B cell (primary cell): ENCODE measurements at regions not wholly inside any gene's neighbourhood (a gene's known extent, or its start where the extent isn't known, plus 50 kb on each side); places are given as distances from the start of the nearest gene placed in this dataset.

ENCODE experiments used
- ATAC-seq: fragments of 200-7000 bp; cut with Tn5 transposase; one replicate; pipeline ENCODE4 v1.10.0; 2021; ENCODE audit warnings: low read depth, mild to moderate bottlenecking, moderate number of reproducible peaks, moderate library complexity
- CTCF ChIA-PET: fragments of 350-600 bp; sonication (Branson Sonifier 250); formaldehyde crosslinking; loops from one replicate; lab custom pipeline; 2021; ENCODE audit warnings: antibody characterized with exemption, inconsistent platforms; lab: Charles Lee
- POLR2A ChIA-PET: fragments of 350-600 bp; sonication (Branson Sonifier 250); formaldehyde crosslinking; loops from one replicate; lab custom pipeline; 2021; ENCODE audit warnings: antibody characterized with exemption; lab: Charles Lee
- DNase-seq: peaks from one replicate; pipeline ENCODE4 v3.0.0; 2013
- H2AFZ ChIP-seq: 2 replicates; pipeline ENCODE4 v1.6.1; 2012; ENCODE audit warnings: mild to moderate bottlenecking, low read depth, low read length; ENCODE audit not compliant: insufficient read depth, poor library complexity, severe bottlenecking
- H3K27ac ChIP-seq, 2 donors: 1 replicate in 1 of 2; 2 replicates in 1 of 2; pipeline ENCODE4 v1.5.1; 2012 to 2013; ENCODE audit warnings: low read length in 2 of 2, mild to moderate bottlenecking in 2 of 2, moderate library complexity in 1 of 2
- H3K27me3 ChIP-seq, 4 experiments: fragments of 200-600 bp in 1 of 4; sonication (generic) in 1 of 4; replicated peaks in 1 of 4; 1 replicate in 2 of 4; 2 replicates in 2 of 4; pipeline versions ENCODE4 v1.6.1 to v1.7.0; 2013 to 2016; ENCODE audit warnings: low read length in 3 of 4, mild to moderate bottlenecking in 2 of 4, mixed read lengths in 1 of 4, moderate library complexity in 1 of 4; ENCODE audit not compliant: insufficient read depth in 4 of 4, control insufficient read depth in 3 of 4; ENCODE audit errors: control extremely low read depth in 1 of 4
- H3K36me3 ChIP-seq, 2 experiments: replicated peaks in 1 of 2; 1 replicate in 1 of 2; 2 replicates in 1 of 2; pipeline versions ENCODE4 v1.6.1 to v1.7.1; 2013; ENCODE audit warnings: low read length in 1 of 2; ENCODE audit not compliant: insufficient read depth in 2 of 2, control insufficient read depth in 1 of 2; ENCODE audit errors: control extremely low read depth in 1 of 2, extremely low read depth in 1 of 2
- H3K4me1 ChIP-seq, 2 donors: fragments of 200-600 bp in 1 of 2; sonication (generic) in 1 of 2; 1 replicate in 1 of 2; 2 replicates in 1 of 2; pipeline versions ENCODE4 v1.5.1 to v1.6.1; 2013 to 2017; ENCODE audit warnings: low read length in 2 of 2; ENCODE audit not compliant: control insufficient read depth in 2 of 2, insufficient read depth in 2 of 2
- H3K4me2 ChIP-seq: replicated peaks from 2 replicates; pipeline ENCODE3; 2012; ENCODE audit warnings: mild to moderate bottlenecking, low read depth, low read length; ENCODE audit not compliant: poor library complexity, severe bottlenecking
- H3K4me3 ChIP-seq, 5 experiments: fragments of 200-600 bp in 1 of 5; sonication (generic) in 1 of 5; 1 replicate in 3 of 5; 2 replicates in 2 of 5; pipeline versions ENCODE4 v1.5.1 to v1.7.0; 2011 to 2016; ENCODE audit warnings: low read length in 4 of 5, mild to moderate bottlenecking in 4 of 5, low read depth in 2 of 5, control low read depth in 1 of 5, moderate library complexity in 1 of 5; ENCODE audit not compliant: insufficient read depth in 1 of 5; ENCODE audit errors: control extremely low read depth in 1 of 5, extremely low read depth in 1 of 5
- H3K79me2 ChIP-seq: fragments of 200-600 bp; sonication (generic); one replicate; pipeline ENCODE4 v1.6.0; 2016; ENCODE audit warnings: low read length; ENCODE audit not compliant: control insufficient read depth, insufficient read depth
- H3K9ac ChIP-seq: fragments of 200-600 bp; sonication (generic); 2 replicates; pipeline ENCODE4 v1.6.1; 2017; ENCODE audit warnings: mild to moderate bottlenecking, low read length, moderate library complexity
- H3K9me3 ChIP-seq, 3 donors: one replicate each; pipeline versions ENCODE4 v1.6.1 to v1.7.1; 2013; ENCODE audit warnings: low read length in 2 of 3; ENCODE audit not compliant: control insufficient read depth in 2 of 3, insufficient read depth in 1 of 3; ENCODE audit errors: control extremely low read depth in 1 of 3
- H4K20me1 ChIP-seq: 2 replicates; pipeline ENCODE4 v1.6.0; 2012; ENCODE audit warnings: mild to moderate bottlenecking, low read length; ENCODE audit not compliant: insufficient read depth, control insufficient read depth, poor library complexity, severe bottlenecking
- H3K27ac Mint-ChIP-seq: one replicate; pipeline ENCODE4 v1.8.0; 2021; ENCODE audit warnings: mixed read lengths
- H3K27me3 Mint-ChIP-seq: one replicate; pipeline ENCODE4 v1.8.0; 2021; ENCODE audit warnings: mixed read lengths
- H3K4me1 Mint-ChIP-seq: one replicate; pipeline ENCODE4 v1.8.0; 2021; ENCODE audit warnings: mixed read lengths
- H3K4me3 Mint-ChIP-seq: one replicate; pipeline ENCODE4 v1.8.0; 2021; ENCODE audit warnings: mixed read lengths
- H3K9me3 Mint-ChIP-seq: one replicate; pipeline ENCODE4 v1.8.0; 2022; ENCODE audit warnings: mixed read lengths; ENCODE audit not compliant: insufficient read depth
- CTCF ChIP-seq: fragments of 200-600 bp; IDR thresholded peaks from one replicate; pipeline ENCODE4 v1.8.0; 2022; ENCODE audit warnings: antibody characterized with exemption, mild to moderate bottlenecking
- EZH2 ChIP-seq: IDR thresholded peaks from 2 replicates; pipeline ENCODE4 v1.6.1; 2012; ENCODE audit warnings: borderline replicate concordance, low read depth, mild to moderate bottlenecking, moderate library complexity, low read length; ENCODE audit not compliant: insufficient read depth, poor library complexity, severe bottlenecking
- WGBS: methylation state at CpG from one replicate; pipeline ENCODE4 v1.1.5; 2013; ENCODE audit warnings: missing lambda C conversion rate; ENCODE audit not compliant: insufficient coverage; 5-methylcytosine and 5-hydroxymethylcytosine counted together
- intact Hi-C: fragments of 100-400 bp; cut with micrococcal nuclease; formaldehyde crosslinking; loops from one replicate; pipeline ENCODE4 v1.10.0; 2022

- DNase-seq (peak; percentile 80), ATAC-seq (peak; percentile 89)
- Mint-ChIP-seq H3K9me3 (peaks cover 8% of the 10 kb centered on the region), H3K27me3 (no peaks in the 10 kb centered on the region), H3K4me1 (peaks cover 92% of the 10 kb centered on the region), H3K27ac (peak overlapping the region; percentile 99), H3K4me3 (peak overlapping the region; percentile 81)
- Histone ChIP-seq H3K79me2 (no peaks in the 10 kb centered on the region), H3K9ac (peak overlapping the region; percentile 59), H3K27me3 (no peaks in the 10 kb centered on the region), H3K27ac (peak overlapping the region; percentile 89 to 90), H3K4me1 (peaks cover 93 to 94% of the 10 kb centered on the region in 2 donors), H4K20me1 (no peaks in the 10 kb centered on the region), H2AFZ (peak overlapping the region; percentile 71), H3K4me2 (peak overlapping the region; percentile 72), H3K36me3 (no peaks in the 10 kb centered on the region), H3K4me3 (peak overlapping the region; percentile 29 to 62 (median 42)), H3K9me3 (peaks cover 0 to 9% (median under 1%) of the 10 kb centered on the region in 3 donors)
- TF ChIP-seq CTCF (no peak), EZH2 (no peak)
- ChIA-PET CTCF (interaction anchor here (0.7 to 6.0 kb wide), 17 partner anchors 13 to 374 kb away, joined by 3 to 55 read pairs (median 12); no protein-coding TSS in a partner anchor), POLR2A (interaction anchor here (0.5 to 2.9 kb wide), 10 partner anchors 11 to 191 kb away, joined by 3 to 19 read pairs (median 4); partner anchors contain the start of genes LBH and YPEL5)
- intact Hi-C loops: loop anchor here (1.0 to 5.0 kb wide), 9 partner anchors 12 to 370 kb away; partner anchors contain the start of genes LCLAT1 and YPEL5
- WGBS: 3% methylated on average over 10 of the region's 16 CpGs
Observed at GRCh38 chr2:30336978-30337841, 105.9 kb downstream of the LBH start.

- Histone ChIP-seq H3K9me3 (peaks cover 0 to 15% (median 8%) of the 10 kb centered on the region in 3 donors), H3K79me2 (no peaks in the 10 kb centered on the region), H4K20me1 (no peaks in the 10 kb centered on the region), H3K9ac (peak overlapping the region; percentile 5), H3K27ac (peak overlapping the region; percentile 89 to 90), H3K4me1 (peaks cover 80 to 81% of the 10 kb centered on the region in 2 donors), H3K4me2 (peak overlapping the region; percentile 72), H3K27me3 (no peaks in the 10 kb centered on the region), H3K4me3 (no peak overlapping the region), H3K36me3 (no peaks in the 10 kb centered on the region), H2AFZ (peak overlapping the region; percentile 48)
- Mint-ChIP-seq H3K4me3 (no peak overlapping the region), H3K27ac (peak overlapping the region; percentile 99), H3K9me3 (peaks cover 12% of the 10 kb centered on the region), H3K27me3 (no peaks in the 10 kb centered on the region), H3K4me1 (peaks cover 83% of the 10 kb centered on the region)
- DNase-seq (no peak), ATAC-seq (no peak)
- 92% methylated on average over 2 of the region's 3 CpGs for WGBS
- CTCF ChIA-PET: interaction anchor here (4.4 to 6.0 kb wide), 3 partner anchors 14 to 130 kb away, joined by 24 to 54 read pairs (median 37); no protein-coding TSS in a partner anchor
- POLR2A ChIA-PET: interaction anchor here (2.9 kb wide), 1 partner anchor 107 kb away, joined by 19 read pairs; the partner anchor contains the start of gene LBH
- TF ChIP-seq CTCF (no peak), EZH2 (no peak)
- intact Hi-C loops: loop anchor here (5.0 kb wide), 3 partner anchors 84 to 369 kb away; partner anchors contain the start of gene YPEL5
Observed at GRCh38 chr2:30338475-30338874, 107.1 kb downstream of the LBH start.
